ENCODE measurements at regions not wholly inside any gene's neighbourhood (a gene's known extent, or its start where the extent isn't known, plus 50 kb on each side); places are given as distances from the start of the nearest gene placed in this dataset.

- Histone ChIP-seq H3K9me3 (replicated peaks; ENCODE audit: control insufficient read depth, insufficient read depth, low read length) (no peaks in the 10 kb centered on the region), H3K27me3 (replicated peaks in 1 of 2; ENCODE audit: control insufficient read depth in 2 of 2, insufficient read depth in 2 of 2, low read length in 1 of 2) (no peaks in the 10 kb centered on the region; a peak in 1 of 4 replicates), H2AFZ (ENCODE audit: control insufficient read depth, low read depth, low read length) (no peak overlapping the region), H3K79me2 (ENCODE audit: control insufficient read depth, insufficient read depth, low read length) (no peaks in the 10 kb centered on the region), H3K36me3 (ENCODE audit: control insufficient read depth in 2 of 2, insufficient read depth in 2 of 2, low read length in 1 of 2) (no peaks in the 10 kb centered on the region), H3K27ac (ENCODE audit: control insufficient read depth, insufficient read depth) (no peak overlapping the region), H3K4me2 (ENCODE audit: control insufficient read depth, insufficient read depth) (no peak overlapping the region), H4K20me1 (ENCODE audit: control insufficient read depth, insufficient read depth) (no peaks in the 10 kb centered on the region), H3K4me1 (ENCODE audit: control insufficient read depth, insufficient read depth, low read length) (peaks cover 9% of the 10 kb centered on the region; the same call in 1 of the 2 replicates), H3K9ac (ENCODE audit: control insufficient read depth, insufficient read depth, low read length) (no peak overlapping the region), H3K4me3 (no peak overlapping the region)
- TF ChIP-seq NFYA (IDR thresholded peaks at IDR 0.05; ENCODE audit: borderline replicate concordance, low read depth, low read length): no peak
- TF ChIP-seq SMC3 (IDR thresholded peaks at IDR 0.05; ENCODE audit: borderline replicate concordance, low read length): peak; percentile 10; the same call in 1 of the 2 replicates
- TF ChIP-seq RAD21 (IDR thresholded peaks at IDR 0.05; ENCODE audit: insufficient read depth, low read depth, low read length): peak; percentile 48
- peak in 1 of 3 experiments; percentile 24; a peak in 1 of 6 replicates for TF ChIP-seq CTCF (IDR thresholded peaks at IDR 0.05 in 2 of 3, conservative IDR thresholded peaks at IDR 0.05 in 1 of 3; ENCODE audit: control insufficient read depth in 2 of 3, extremely low read depth in 1 of 3, insufficient read depth in 1 of 3, low read depth in 3 of 3, low read length in 3 of 3)
- intact Hi-C loops (cut with micrococcal nuclease; ENCODE audit: unreplicated experiment) (no loop called here), in situ Hi-C loops (cut with MboI) (no loop called here)
- FAIRE-seq: no peak
- POLR2A ChIA-PET: no interaction called here
- no peak for DNase-seq (ENCODE audit: low read depth, low spot score)
- ATAC-seq: no peak
- SMC1A ChIA-PET (ENCODE audit: uncharacterized antibody, unreplicated experiment): interaction anchor here (1.1 to 3.0 kb wide), 3 partner anchors 11 to 432 kb away, joined by 5 to 18 read pairs (median 17); no protein-coding TSS in a partner anchor
- no TSS peak for BruUV-seq (replicated peaks)
- RAD21 ChIA-PET (ENCODE audit: unreplicated experiment): interaction anchor here (1.2 to 2.2 kb wide), 4 partner anchors 10 to 384 kb away, joined by 3 to 9 read pairs (median 6); no protein-coding TSS in a partner anchor
- CTCF ChIA-PET: interaction anchor here (0.6 to 2.2 kb wide), 7 partner anchors 10 to 437 kb away, joined by 3 to 7 read pairs (median 3); no protein-coding TSS in a partner anchor
- WGBS (ENCODE audit: insufficient coverage, insufficient replicate concordance, low lambda C conversion rate, missing lambda C conversion rate): 56% methylated on average over 5 of the region's 5 CpGs
Observed at GRCh38 chr3:102235679-102236078, 199.1 kb upstream of the ZPLD1 start.
